GM23338 (cell line): ENCODE measurements at regions not wholly inside any gene's neighbourhood (a gene's known extent, or its start where the extent isn't known, plus 50 kb on each side); places are given as distances from the start of the nearest gene placed in this dataset.
A peak's percentile ranks its signal among the peaks of the same experiment; 100 is the strongest.

Source experiments
- EZH2phosphoT487 ChIP-seq: fragments of 200-600 bp; sonication (generic); IDR thresholded peaks from one replicate; pipeline ENCODE4 v1.8.1; 2018; ENCODE audit warnings: antibody characterized with exemption; ENCODE audit not compliant: unreplicated experiment
- POLR2AphosphoS5 ChIP-seq: IDR thresholded peaks from 2 replicates; pipeline ENCODE4 v1.6.1; 2016; ENCODE audit warnings: antibody characterized with exemption, low read depth
- TF ChIP-seq, protein P1 (sequence below), 2 experiments: fragments of 200-600 bp in 1 of 2; sonication (generic) in 1 of 2; conservative IDR thresholded peaks; 2 replicates each; pipeline versions ENCODE4 v1.5.1 to v1.6.1; 2016 to 2017; ENCODE audit warnings: antibody characterized with exemption in 2 of 2, low read depth in 2 of 2, mild to moderate bottlenecking in 2 of 2, moderate library complexity in 1 of 2

DNA sequence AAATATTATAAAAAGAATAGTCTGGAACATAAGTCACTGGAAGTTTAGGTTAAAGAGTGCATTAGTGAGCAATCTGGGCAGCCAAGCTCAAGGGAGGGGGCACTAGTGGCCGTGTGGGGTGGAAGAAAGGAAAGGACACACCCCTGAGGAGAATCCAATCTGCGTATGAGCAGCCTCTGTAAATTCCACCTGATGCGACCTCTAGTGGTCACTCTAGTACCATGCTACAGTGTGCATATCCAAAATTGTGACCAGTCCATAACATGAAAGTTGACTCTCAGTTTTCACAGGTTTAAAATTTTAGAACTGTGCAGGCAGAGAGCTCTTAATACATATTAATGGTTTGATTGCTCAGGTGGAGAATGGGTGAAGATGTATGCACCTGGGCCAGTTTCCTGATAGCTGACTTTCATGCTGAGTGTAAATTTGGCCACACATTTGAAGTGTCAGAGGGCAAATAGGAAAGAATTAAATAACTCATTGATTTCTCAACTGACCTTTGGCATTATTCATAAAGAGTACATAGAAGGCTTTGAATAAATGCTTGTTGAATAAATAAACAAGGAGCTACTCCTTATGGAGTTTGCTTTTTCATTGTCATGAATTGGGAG lies 105.9 kb upstream of the C21orf91 start:
- TF ChIP-seq POLR2AphosphoS5 (no peak), EZH2phosphoT487 (no peak)
- TF ChIP-seq, protein P1, sequence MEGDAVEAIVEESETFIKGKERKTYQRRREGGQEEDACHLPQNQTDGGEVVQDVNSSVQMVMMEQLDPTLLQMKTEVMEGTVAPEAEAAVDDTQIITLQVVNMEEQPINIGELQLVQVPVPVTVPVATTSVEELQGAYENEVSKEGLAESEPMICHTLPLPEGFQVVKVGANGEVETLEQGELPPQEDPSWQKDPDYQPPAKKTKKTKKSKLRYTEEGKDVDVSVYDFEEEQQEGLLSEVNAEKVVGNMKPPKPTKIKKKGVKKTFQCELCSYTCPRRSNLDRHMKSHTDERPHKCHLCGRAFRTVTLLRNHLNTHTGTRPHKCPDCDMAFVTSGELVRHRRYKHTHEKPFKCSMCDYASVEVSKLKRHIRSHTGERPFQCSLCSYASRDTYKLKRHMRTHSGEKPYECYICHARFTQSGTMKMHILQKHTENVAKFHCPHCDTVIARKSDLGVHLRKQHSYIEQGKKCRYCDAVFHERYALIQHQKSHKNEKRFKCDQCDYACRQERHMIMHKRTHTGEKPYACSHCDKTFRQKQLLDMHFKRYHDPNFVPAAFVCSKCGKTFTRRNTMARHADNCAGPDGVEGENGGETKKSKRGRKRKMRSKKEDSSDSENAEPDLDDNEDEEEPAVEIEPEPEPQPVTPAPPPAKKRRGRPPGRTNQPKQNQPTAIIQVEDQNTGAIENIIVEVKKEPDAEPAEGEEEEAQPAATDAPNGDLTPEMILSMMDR (conservative IDR thresholded peaks at IDR 0.05; ENCODE audit: low read depth in 2 of 2): peak; percentile 84 to 96
